Smooth muscle cell (in vitro differentiated cells): ENCODE measurements at regions not wholly inside any gene's neighbourhood (a gene's known extent, or its start where the extent isn't known, plus 50 kb on each side); places are given as distances from the start of the nearest gene placed in this dataset.

Experiments
- DNase-seq: peaks from one replicate; lab custom pipeline; 2025; ENCODE audit not compliant: unreplicated experiment; lab: John Stamatoyannopoulos, UW
- H2AFZ ChIP-seq: fragments of 200-600 bp; sonication (generic); 2 replicates; pipeline ENCODE4 v1.6.0; 2016; ENCODE audit warnings: antibody characterized with exemption, low read depth, mild to moderate bottlenecking
- H3F3A ChIP-seq: fragments of 200-600 bp; sonication (generic); 2 replicates; pipeline ENCODE4 v1.6.0; 2017; ENCODE audit warnings: antibody characterized with exemption, low read depth
- H3K27ac ChIP-seq: fragments of 200-600 bp; sonication (generic); 2 replicates; pipeline ENCODE4 v1.5.1; 2016; ENCODE audit warnings: low read depth, mild to moderate bottlenecking
- H3K27me3 ChIP-seq: fragments of 200-600 bp; sonication (generic); 2 replicates; pipeline ENCODE4 v1.6.1; 2016; ENCODE audit warnings: low read depth, mild to moderate bottlenecking
- H3K36me3 ChIP-seq: fragments of 200-600 bp; sonication (generic); 2 replicates; pipeline ENCODE4 v1.5.1; 2016; ENCODE audit warnings: low read depth
- H3K4me1 ChIP-seq: fragments of 200-600 bp; sonication (generic); 2 replicates; pipeline ENCODE4 v1.5.1; 2016; ENCODE audit warnings: low read depth
- H3K4me2 ChIP-seq: fragments of 200-600 bp; sonication (generic); 2 replicates; pipeline ENCODE4 v1.6.0; 2016; ENCODE audit warnings: mild to moderate bottlenecking
- H3K4me3 ChIP-seq: fragments of 200-600 bp; sonication (generic); 2 replicates; pipeline ENCODE4 v1.5.1; 2016; ENCODE audit warnings: mild to moderate bottlenecking
- H3K79me2 ChIP-seq: fragments of 200-600 bp; sonication (generic); 2 replicates; pipeline ENCODE4 v1.6.0; 2016; ENCODE audit warnings: low read depth, mild to moderate bottlenecking
- H3K9ac ChIP-seq: fragments of 200-600 bp; sonication (generic); 2 replicates; pipeline ENCODE4 v1.6.0; 2016; ENCODE audit warnings: low read depth
- H3K9me3 ChIP-seq: fragments of 200-600 bp; sonication (generic); replicated peaks from 2 replicates; pipeline ENCODE4 v1.5.1; 2016; ENCODE audit warnings: low read depth
- H4K20me1 ChIP-seq: fragments of 200-600 bp; sonication (generic); 2 replicates; pipeline ENCODE4 v1.6.0; 2016; ENCODE audit warnings: low read depth
- CTCF ChIP-seq: fragments of 200-600 bp; sonication (generic); IDR thresholded peaks from 2 replicates; pipeline ENCODE4 v1.5.1; 2017; ENCODE audit warnings: borderline replicate concordance, mild to moderate bottlenecking, antibody characterized with exemption; ENCODE audit not compliant: insufficient read depth, poor library complexity, severe bottlenecking
- WGBS: methylation state at CpG from one replicate; pipeline ENCODE4 v1.1.7; 2016; ENCODE audit warnings: low lambda C conversion rate; 5-methylcytosine and 5-hydroxymethylcytosine counted together

DNA sequence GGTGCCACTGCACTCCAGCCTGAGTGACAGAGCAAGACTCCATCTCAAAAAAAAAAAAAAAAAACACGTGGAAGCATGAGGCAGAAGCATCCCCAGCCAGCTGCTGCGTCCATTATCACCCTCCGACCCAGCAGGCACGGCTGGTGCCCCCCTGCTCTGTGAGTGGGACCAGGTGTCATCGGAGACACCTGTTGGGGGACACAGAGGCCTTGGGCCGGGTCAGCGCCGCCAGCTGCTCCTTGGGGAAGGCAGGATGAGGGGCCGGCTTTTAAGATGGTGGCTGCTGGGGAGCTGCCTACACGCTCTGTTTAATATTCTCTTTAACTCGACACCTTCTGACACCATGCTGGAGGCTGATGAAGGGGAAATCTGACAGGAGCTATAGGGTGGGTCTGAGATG is 80.2 kb upstream of the RUFY1 start:
- Histone ChIP-seq H3K79me2 (no peaks in the 10 kb centered on the region), H3K36me3 (no peaks in the 10 kb centered on the region), H2AFZ (no peak overlapping the region), H3K4me1 (no peaks in the 10 kb centered on the region), H3K9ac (no peak overlapping the region), H3K4me2 (no peak overlapping the region), H3K27me3 (no peaks in the 10 kb centered on the region), H3K9me3 (no peaks in the 10 kb centered on the region), H3K27ac (no peak overlapping the region), H4K20me1 (no peaks in the 10 kb centered on the region), H3K4me3 (no peak overlapping the region), H3F3A (no peaks in the 10 kb centered on the region)
- no peak for TF ChIP-seq CTCF
- no peak for DNase-seq
- 85% methylated on average over 11 of the region's 11 CpGs for whole genome bisulfite sequencing

DNA sequence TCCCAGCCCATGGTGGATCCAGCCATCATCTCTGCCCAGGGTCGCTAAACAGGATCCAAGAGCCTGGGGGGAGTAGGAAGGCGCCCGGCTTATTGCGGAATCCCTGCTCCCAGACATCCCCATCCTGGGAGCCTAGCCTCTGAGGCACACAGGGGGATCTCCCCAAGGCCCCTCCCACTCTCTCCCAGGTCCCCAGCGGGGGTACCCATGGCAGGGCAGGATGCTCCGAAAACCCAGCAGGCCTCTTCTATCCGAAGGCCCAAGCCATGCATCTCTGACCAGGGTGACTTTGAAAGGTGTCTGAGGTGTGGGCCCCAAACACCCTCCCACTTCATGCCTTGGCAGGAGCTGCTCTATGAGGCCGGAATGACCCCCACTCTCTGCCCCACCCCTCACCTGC is 81.7 kb upstream of the RUFY1 start:
- H3K79me2 ChIP-seq = no peaks in the 10 kb centered on the region
- no peaks in the 10 kb centered on the region for H3K36me3 ChIP-seq
- no peaks in the 10 kb centered on the region for H3K27me3 ChIP-seq
- H2AFZ ChIP-seq = no peak overlapping the region
- H3K4me1 ChIP-seq = no peaks in the 10 kb centered on the region
- H4K20me1 ChIP-seq = no peaks in the 10 kb centered on the region
- 82% methylated on average over 7 of the region's 8 CpGs for WGBS
- no peaks in the 10 kb centered on the region for H3K9me3 ChIP-seq
- H3K4me3 ChIP-seq = no peak overlapping the region
- H3F3A ChIP-seq = no peaks in the 10 kb centered on the region
- no peak overlapping the region for H3K9ac ChIP-seq
- no peak overlapping the region for H3K4me2 ChIP-seq
- no peak for DNase-seq
- H3K27ac ChIP-seq = no peak overlapping the region
- TF ChIP-seq CTCF = no peak

- H3K27me3 ChIP-seq = no peaks in the 10 kb centered on the region
- H3K36me3 ChIP-seq = no peaks in the 10 kb centered on the region
- H3K27ac ChIP-seq = no peak overlapping the region
- no peaks in the 10 kb centered on the region for H3K9me3 ChIP-seq
- no peaks in the 10 kb centered on the region for H3K79me2 ChIP-seq
- no peaks in the 10 kb centered on the region for H3F3A ChIP-seq
- TF ChIP-seq CTCF = no peak
- DNase-seq = no peak
- H3K4me2 ChIP-seq = no peak overlapping the region
- H3K9ac ChIP-seq = no peak overlapping the region
- no peaks in the 10 kb centered on the region for H3K4me1 ChIP-seq
- H2AFZ ChIP-seq = no peak overlapping the region
- H3K4me3 ChIP-seq = no peak overlapping the region
- no peaks in the 10 kb centered on the region for H4K20me1 ChIP-seq
- over 99% methylated on average over 11 of the region's 11 CpGs for WGBS
Measured at GRCh38 chr5:179467441-179467840, 82.9 kb upstream of the RUFY1 start.

GRCh38 chr5:179464631-179465030 is 85.7 kb upstream of the RUFY1 start:
- H3K9me3 ChIP-seq = no peaks in the 10 kb centered on the region
- no peaks in the 10 kb centered on the region for H3K27me3 ChIP-seq
- WGBS = 95% methylated on average over 10 of the region's 10 CpGs
- DNase-seq = no peak
- no peaks in the 10 kb centered on the region for H3K79me2 ChIP-seq
- TF ChIP-seq CTCF = no peak
- H2AFZ ChIP-seq = no peak overlapping the region
- H4K20me1 ChIP-seq = no peaks in the 10 kb centered on the region
- no peak overlapping the region for H3K4me3 ChIP-seq
- no peaks in the 10 kb centered on the region for H3F3A ChIP-seq
- H3K4me2 ChIP-seq = no peak overlapping the region
- H3K27ac ChIP-seq = no peak overlapping the region
- H3K36me3 ChIP-seq = no peaks in the 10 kb centered on the region
- no peaks in the 10 kb centered on the region for H3K4me1 ChIP-seq
- H3K9ac ChIP-seq = no peak overlapping the region
